ENCODE measurements at regions not wholly inside any gene's neighbourhood (a gene's known extent, or its start where the extent isn't known, plus 50 kb on each side); places are given as distances from the start of the nearest gene placed in this dataset.
"Not testable (repeated sequence)": the region's sequence is repeated elsewhere in the genome, so short reads cannot be mapped to it uniquely, and the experiment has no call there.

GRCh38 chr14:59022144-59022543 lies 166.3 kb upstream of the DAAM1 start:
- Mint-ChIP-seq H3K4me3 (no peak overlapping the region), H3K9me3 (no peaks in the 10 kb centered on the region), H3K27me3 (peaks cover 11% of the 10 kb centered on the region), H3K27ac (no peak overlapping the region), H3K4me1 (no peaks in the 10 kb centered on the region), H3K36me3 (ENCODE audit: low read depth) (no peaks in the 10 kb centered on the region)
- intact Hi-C loops (cut with micrococcal nuclease), result loop anchor here (10.0 kb wide), 1 partner anchor 387 kb away; the partner anchor contains the start of gene DACT1
- DNase-seq, result no peak

- no peak for DNase-seq
- H3K4me3 Mint-ChIP-seq, result no peak overlapping the region
- intact Hi-C loops (cut with micrococcal nuclease), result loop anchor here (10.0 kb wide), 1 partner anchor 391 kb away; the partner anchor contains the start of gene DACT1
These were observed 162.4 kb upstream of the DAAM1 start for GRCh38 chr14:59026081-59026480.

GRCh38 chr14:59026640-59027039 lies 161.8 kb upstream of the DAAM1 start:
- peaks cover 14% of the 10 kb centered on the region for H3K27me3 Mint-ChIP-seq
- H3K4me1 Mint-ChIP-seq; H3K27ac Mint-ChIP-seq; H3K4me3 Mint-ChIP-seq; DNase-seq; H3K9me3 Mint-ChIP-seq; H3K36me3 Mint-ChIP-seq (ENCODE audit: low read depth): not testable (repeated sequence)
- intact Hi-C loops (cut with micrococcal nuclease), result loop anchor here (10.0 kb wide), 1 partner anchor 392 kb away; the partner anchor contains the start of gene DACT1

More at GRCh38 chr14:59026081-59026480, 162.4 kb upstream of the DAAM1 start:
- Mint-ChIP-seq H3K36me3 (ENCODE audit: low read depth) (no peaks in the 10 kb centered on the region), H3K27me3 (peaks cover 14% of the 10 kb centered on the region), H3K9me3 (no peaks in the 10 kb centered on the region), H3K4me1 (peaks cover 2% of the 10 kb centered on the region), H3K27ac (no peak overlapping the region)

GRCh38 chr14:59028476-59029202 lies 159.8 kb upstream of the DAAM1 start:
- H3K27me3 Mint-ChIP-seq, result peaks cover 13% of the 10 kb centered on the region
- peaks cover 2% of the 10 kb centered on the region for H3K4me1 Mint-ChIP-seq

GRCh38 chr14:59032826-59033225 lies 155.6 kb upstream of the DAAM1 start:
- intact Hi-C loops (cut with micrococcal nuclease), result no loop called here
- no peak for DNase-seq
- Mint-ChIP-seq H3K27me3 (peaks cover 7% of the 10 kb centered on the region), H3K4me1 (peaks cover 2% of the 10 kb centered on the region), H3K36me3 (ENCODE audit: low read depth) (no peaks in the 10 kb centered on the region), H3K27ac (no peak overlapping the region), H3K9me3 (peaks cover 5% of the 10 kb centered on the region), H3K4me3 (no peak overlapping the region)

More at GRCh38 chr14:59028476-59029202, 159.8 kb upstream of the DAAM1 start:
- no peak overlapping the region for H3K4me3 Mint-ChIP-seq
- intact Hi-C loops (cut with micrococcal nuclease), result loop anchor here (1.0 to 10.0 kb wide), 2 partner anchors 394 to 416 kb away; partner anchors contain the start of gene DACT1
- no peaks in the 10 kb centered on the region for H3K9me3 Mint-ChIP-seq
- H3K27ac Mint-ChIP-seq, result no peak overlapping the region
- DNase-seq, result peak; percentile 76
- no peaks in the 10 kb centered on the region for H3K36me3 Mint-ChIP-seq (ENCODE audit: low read depth)

- peaks cover 6% of the 10 kb centered on the region for H3K27me3 Mint-ChIP-seq
- no peaks in the 10 kb centered on the region for H3K36me3 Mint-ChIP-seq (ENCODE audit: low read depth)
- intact Hi-C loops (cut with micrococcal nuclease), result no loop called here
These were observed 152.3 kb upstream of the DAAM1 start for GRCh38 chr14:59036134-59036533.

GRCh38 chr14:59037086-59037485 lies 151.4 kb upstream of the DAAM1 start:
- H3K36me3 Mint-ChIP-seq (ENCODE audit: low read depth), result no peaks in the 10 kb centered on the region
- no peak for DNase-seq
- no peaks in the 10 kb centered on the region for H3K4me1 Mint-ChIP-seq
- no peak overlapping the region for H3K4me3 Mint-ChIP-seq
- peaks cover 6% of the 10 kb centered on the region for H3K27me3 Mint-ChIP-seq
- H3K9me3 Mint-ChIP-seq, result peaks cover 5% of the 10 kb centered on the region
- intact Hi-C loops (cut with micrococcal nuclease), result no loop called here
- no peak overlapping the region for H3K27ac Mint-ChIP-seq

More at GRCh38 chr14:59036134-59036533, 152.3 kb upstream of the DAAM1 start:
- no peak overlapping the region for H3K4me3 Mint-ChIP-seq
- no peaks in the 10 kb centered on the region for H3K4me1 Mint-ChIP-seq
- DNase-seq, result no peak
- peaks cover 5% of the 10 kb centered on the region for H3K9me3 Mint-ChIP-seq
- no peak overlapping the region for H3K27ac Mint-ChIP-seq

- peaks cover 6% of the 10 kb centered on the region for H3K27me3 Mint-ChIP-seq
- H3K9me3 Mint-ChIP-seq, result peaks cover 5% of the 10 kb centered on the region
- H3K4me3 Mint-ChIP-seq, result no peak overlapping the region
- intact Hi-C loops (cut with micrococcal nuclease), result no loop called here
- H3K4me1 Mint-ChIP-seq, result no peaks in the 10 kb centered on the region
- no peaks in the 10 kb centered on the region for H3K36me3 Mint-ChIP-seq (ENCODE audit: low read depth)
- no peak overlapping the region for H3K27ac Mint-ChIP-seq
- DNase-seq, result no peak
These were observed 150.8 kb upstream of the DAAM1 start for GRCh38 chr14:59037620-59038019.

GRCh38 chr14:59038746-59039145 lies 149.7 kb upstream of the DAAM1 start:
- Mint-ChIP-seq H3K9me3 (peaks cover 5% of the 10 kb centered on the region), H3K36me3 (ENCODE audit: low read depth) (no peaks in the 10 kb centered on the region), H3K4me1 (no peaks in the 10 kb centered on the region), H3K27me3 (peaks cover 6% of the 10 kb centered on the region), H3K4me3 (no peak overlapping the region), H3K27ac (no peak overlapping the region)
- intact Hi-C loops (cut with micrococcal nuclease), result no loop called here
- DNase-seq, result no peak

- Mint-ChIP-seq H3K4me3 (no peak overlapping the region), H3K4me1 (no peaks in the 10 kb centered on the region), H3K27me3 (peaks cover 4% of the 10 kb centered on the region), H3K27ac (no peak overlapping the region), H3K36me3 (ENCODE audit: low read depth) (no peaks in the 10 kb centered on the region), H3K9me3 (peaks cover 5% of the 10 kb centered on the region)
- DNase-seq, result no peak
- intact Hi-C loops (cut with micrococcal nuclease), result no loop called here
These were observed 147.2 kb upstream of the DAAM1 start for GRCh38 chr14:59041308-59041707.

- no peaks in the 10 kb centered on the region for H3K4me1 Mint-ChIP-seq
- H3K4me3 Mint-ChIP-seq, result no peak overlapping the region
These were observed 143.8 kb upstream of the DAAM1 start for GRCh38 chr14:59044707-59045106.

GRCh38 chr14:59046746-59047145 lies 141.7 kb upstream of the DAAM1 start:
- Mint-ChIP-seq H3K4me1 (no peaks in the 10 kb centered on the region), H3K9me3 (peaks cover 3% of the 10 kb centered on the region), H3K27me3 (peaks cover 4% of the 10 kb centered on the region), H3K27ac (no peak overlapping the region), H3K36me3 (ENCODE audit: low read depth) (no peaks in the 10 kb centered on the region), H3K4me3 (no peak overlapping the region)
- intact Hi-C loops (cut with micrococcal nuclease), result no loop called here
- no peak for DNase-seq

More at GRCh38 chr14:59044707-59045106, 143.8 kb upstream of the DAAM1 start:
- peaks cover 5% of the 10 kb centered on the region for H3K27me3 Mint-ChIP-seq
- DNase-seq, result no peak
- no peaks in the 10 kb centered on the region for H3K36me3 Mint-ChIP-seq (ENCODE audit: low read depth)
- no peak overlapping the region for H3K27ac Mint-ChIP-seq
- intact Hi-C loops (cut with micrococcal nuclease), result no loop called here
- no peaks in the 10 kb centered on the region for H3K9me3 Mint-ChIP-seq

- H3K4me3 Mint-ChIP-seq, result no peak overlapping the region
- peaks cover 3% of the 10 kb centered on the region for H3K9me3 Mint-ChIP-seq
- H3K4me1 Mint-ChIP-seq, result no peaks in the 10 kb centered on the region
- no peaks in the 10 kb centered on the region for H3K36me3 Mint-ChIP-seq (ENCODE audit: low read depth)
- H3K27ac Mint-ChIP-seq, result no peak overlapping the region
- intact Hi-C loops (cut with micrococcal nuclease), result loop anchor here (1.0 kb wide), 2 partner anchors 415 to 554 kb away; no protein-coding TSS in a partner anchor
- no peak for DNase-seq
- peaks cover 2% of the 10 kb centered on the region for H3K27me3 Mint-ChIP-seq
These were observed 133.5 kb upstream of the DAAM1 start for GRCh38 chr14:59055006-59055405.

GRCh38 chr14:59055439-59056045 lies 132.9 kb upstream of the DAAM1 start:
- DNase-seq, result peak; percentile 77
- Mint-ChIP-seq H3K4me3 (no peak overlapping the region), H3K9me3 (peaks cover 3% of the 10 kb centered on the region), H3K4me1 (no peaks in the 10 kb centered on the region), H3K27ac (no peak overlapping the region), H3K36me3 (ENCODE audit: low read depth) (no peaks in the 10 kb centered on the region), H3K27me3 (peaks cover 2% of the 10 kb centered on the region)
- intact Hi-C loops (cut with micrococcal nuclease), result loop anchor here (1.0 kb wide), 2 partner anchors 415 to 554 kb away; no protein-coding TSS in a partner anchor

Data from activated CD4-positive, alpha-beta T cell treated with anti-CD3 and anti-CD28 coated beads, Interleukin-2, amount 10 ng/mL, durations not matched to agents 24 days and 14 days (primary cell).